IPS-18a (cell line): ENCODE measurements at regions not wholly inside any gene's neighbourhood (a gene's known extent, or its start where the extent isn't known, plus 50 kb on each side); places are given as distances from the start of the nearest gene placed in this dataset.

Experiments
- H3K27ac ChIP-seq: one replicate; pipeline ENCODE4 v1.5.1; 2013; ENCODE audit warnings: low read length
- H3K27me3 ChIP-seq: one replicate; pipeline ENCODE4 v1.6.1; 2013; ENCODE audit warnings: mild to moderate bottlenecking, low read length; ENCODE audit not compliant: control insufficient read depth, insufficient read depth
- H3K36me3 ChIP-seq: one replicate; pipeline ENCODE4 v1.6.1; 2013; ENCODE audit warnings: low read depth, low read length; ENCODE audit not compliant: control insufficient read depth
- H3K4me1 ChIP-seq: one replicate; pipeline ENCODE4 v1.6.1; 2013; ENCODE audit warnings: low read depth, low read length; ENCODE audit not compliant: control insufficient read depth
- H3K4me3 ChIP-seq: one replicate; pipeline ENCODE4 v1.5.1; 2013; ENCODE audit warnings: low read length
- H3K9ac ChIP-seq: one replicate; pipeline ENCODE4 v1.6.1; 2013; ENCODE audit warnings: mild to moderate bottlenecking, low read length, moderate library complexity
- H3K9me3 ChIP-seq: one replicate; pipeline ENCODE4 v1.6.1; 2013; ENCODE audit warnings: low read depth, low read length; ENCODE audit not compliant: control insufficient read depth

DNA sequence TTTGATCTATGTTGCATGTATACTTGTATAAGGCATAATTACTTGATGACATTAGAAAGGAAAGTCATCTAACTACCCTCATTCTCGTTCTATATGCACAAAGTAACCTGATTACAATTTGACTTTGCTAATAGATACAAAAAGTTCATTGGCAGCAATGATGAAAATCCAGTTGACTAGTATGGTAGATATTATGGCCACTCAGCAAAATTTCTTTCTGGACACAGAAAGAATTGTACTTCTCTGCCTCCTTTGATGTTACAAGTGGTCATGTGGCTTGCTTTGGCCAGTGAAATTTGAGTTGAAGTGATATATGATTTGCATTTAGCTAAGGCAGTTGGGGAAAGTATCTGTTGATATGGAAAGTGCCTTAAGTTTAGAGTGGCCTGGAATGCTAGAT is 723.7 kb upstream of the ARRDC3 start:
- Histone ChIP-seq H3K27ac (no peak overlapping the region), H3K36me3 (no peaks in the 10 kb centered on the region), H3K27me3 (no peaks in the 10 kb centered on the region), H3K4me3 (no peak overlapping the region), H3K9me3 (no peaks in the 10 kb centered on the region), H3K9ac (no peak overlapping the region), H3K4me1 (no peaks in the 10 kb centered on the region)

DNA sequence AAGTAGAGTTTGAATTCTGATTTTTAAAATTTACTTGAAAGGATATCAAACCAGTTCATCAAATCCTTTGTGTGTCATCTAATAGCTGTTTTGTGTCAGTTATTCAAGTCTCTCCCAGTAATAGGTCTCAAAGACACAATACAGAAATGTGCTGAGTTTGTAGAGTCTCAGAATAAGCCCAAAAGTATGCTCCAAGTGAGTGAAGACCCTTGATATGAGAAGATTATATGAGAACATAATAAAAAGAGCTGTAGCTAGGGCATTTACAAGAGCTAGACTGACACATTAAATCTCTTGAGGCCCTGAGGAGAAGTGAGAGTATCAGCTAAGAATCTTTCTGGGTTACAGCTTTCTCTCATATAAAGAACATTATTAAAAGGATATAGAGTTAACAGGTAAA is 721.0 kb upstream of the ARRDC3 start:
- Histone ChIP-seq H3K27ac (no peak overlapping the region), H3K4me3 (no peak overlapping the region), H3K27me3 (no peaks in the 10 kb centered on the region), H3K9ac (no peak overlapping the region), H3K4me1 (no peaks in the 10 kb centered on the region), H3K9me3 (no peaks in the 10 kb centered on the region), H3K36me3 (no peaks in the 10 kb centered on the region)

DNA sequence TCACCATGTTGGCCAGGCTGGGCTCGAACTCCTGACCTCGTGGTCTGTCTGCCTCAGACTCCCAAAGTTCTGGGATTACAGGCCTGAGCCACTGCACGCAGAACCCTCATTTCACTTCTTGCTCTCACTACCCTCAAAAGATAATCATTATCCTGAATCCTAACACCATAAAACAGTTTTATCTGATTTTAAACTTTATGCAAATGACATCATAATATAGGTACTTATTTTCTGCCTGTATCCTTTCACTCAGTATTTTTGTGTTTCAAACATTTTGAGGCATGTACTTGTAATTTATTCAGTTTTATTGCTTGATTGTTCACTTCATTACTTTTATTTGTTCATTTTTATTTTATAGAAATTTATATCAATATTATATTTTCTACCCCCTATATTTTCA is 719.2 kb upstream of the ARRDC3 start:
- Histone ChIP-seq H3K9ac (no peak overlapping the region), H3K27ac (no peak overlapping the region), H3K9me3 (no peaks in the 10 kb centered on the region), H3K4me1 (no peaks in the 10 kb centered on the region), H3K27me3 (no peaks in the 10 kb centered on the region), H3K4me3 (no peak overlapping the region), H3K36me3 (no peaks in the 10 kb centered on the region)

DNA sequence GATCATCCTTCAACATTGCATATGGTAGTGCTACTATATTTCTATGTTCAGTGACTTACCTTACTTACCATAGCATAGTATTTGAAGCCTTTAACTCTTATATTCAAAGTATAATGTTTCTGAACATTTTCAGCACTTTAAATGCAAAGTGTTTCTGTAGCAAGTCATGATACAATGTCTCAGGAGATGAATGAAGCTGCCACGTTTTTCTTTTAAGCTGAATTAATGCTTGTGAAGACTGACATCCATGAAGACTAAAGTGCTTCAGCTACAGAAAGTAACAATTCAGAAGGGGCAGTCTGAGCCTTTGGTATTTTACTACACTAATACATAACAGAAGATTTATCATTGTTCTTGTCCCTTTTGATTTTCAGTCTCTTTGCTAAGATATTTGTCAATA is 709.1 kb upstream of the ARRDC3 start:
- H3K4me3 ChIP-seq = no peak overlapping the region
- no peak overlapping the region for H3K9ac ChIP-seq
- no peaks in the 10 kb centered on the region for H3K27me3 ChIP-seq
- H3K9me3 ChIP-seq = no peaks in the 10 kb centered on the region
- no peaks in the 10 kb centered on the region for H3K36me3 ChIP-seq
- H3K27ac ChIP-seq = no peak overlapping the region
- no peaks in the 10 kb centered on the region for H3K4me1 ChIP-seq

DNA sequence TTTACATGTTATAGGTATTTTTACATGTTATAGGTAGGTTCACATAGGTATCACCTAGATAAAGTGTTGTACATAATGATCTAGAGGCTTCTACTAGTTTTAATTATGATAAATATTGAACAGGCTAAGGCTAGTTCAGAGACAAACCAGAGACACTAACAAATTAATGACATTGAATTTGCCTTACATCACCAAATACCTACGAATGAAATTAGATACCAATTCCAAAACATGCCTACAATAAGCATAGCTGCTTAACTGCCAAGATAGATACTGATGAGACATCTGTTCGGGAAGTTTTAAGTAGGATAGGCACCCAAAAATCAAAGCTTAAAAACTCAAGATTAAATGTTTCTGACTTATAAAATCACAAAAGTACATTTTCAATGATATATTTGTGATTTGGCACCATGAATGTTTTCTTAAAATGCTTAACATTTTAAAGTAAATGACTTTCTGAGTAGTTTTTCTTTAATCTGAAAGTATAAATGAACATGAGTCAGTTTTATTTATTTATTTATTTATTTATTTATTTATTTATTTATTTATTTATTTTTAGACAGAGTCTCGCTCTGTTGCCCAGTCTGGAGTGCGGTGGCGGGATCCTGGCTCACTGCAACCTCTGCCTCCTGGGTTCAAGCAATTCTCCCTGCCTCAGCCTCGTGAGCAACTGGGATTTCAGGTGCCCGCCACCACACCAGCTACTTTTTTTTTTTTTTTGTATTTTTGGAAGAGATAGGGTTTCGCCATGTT is 703.1 kb upstream of the ARRDC3 start:
- Histone ChIP-seq H3K9me3 (no peaks in the 10 kb centered on the region), H3K4me1 (no peaks in the 10 kb centered on the region), H3K36me3 (no peaks in the 10 kb centered on the region), H3K27ac (no peak overlapping the region), H3K9ac (no peak overlapping the region), H3K27me3 (no peaks in the 10 kb centered on the region), H3K4me3 (no peak overlapping the region)

DNA sequence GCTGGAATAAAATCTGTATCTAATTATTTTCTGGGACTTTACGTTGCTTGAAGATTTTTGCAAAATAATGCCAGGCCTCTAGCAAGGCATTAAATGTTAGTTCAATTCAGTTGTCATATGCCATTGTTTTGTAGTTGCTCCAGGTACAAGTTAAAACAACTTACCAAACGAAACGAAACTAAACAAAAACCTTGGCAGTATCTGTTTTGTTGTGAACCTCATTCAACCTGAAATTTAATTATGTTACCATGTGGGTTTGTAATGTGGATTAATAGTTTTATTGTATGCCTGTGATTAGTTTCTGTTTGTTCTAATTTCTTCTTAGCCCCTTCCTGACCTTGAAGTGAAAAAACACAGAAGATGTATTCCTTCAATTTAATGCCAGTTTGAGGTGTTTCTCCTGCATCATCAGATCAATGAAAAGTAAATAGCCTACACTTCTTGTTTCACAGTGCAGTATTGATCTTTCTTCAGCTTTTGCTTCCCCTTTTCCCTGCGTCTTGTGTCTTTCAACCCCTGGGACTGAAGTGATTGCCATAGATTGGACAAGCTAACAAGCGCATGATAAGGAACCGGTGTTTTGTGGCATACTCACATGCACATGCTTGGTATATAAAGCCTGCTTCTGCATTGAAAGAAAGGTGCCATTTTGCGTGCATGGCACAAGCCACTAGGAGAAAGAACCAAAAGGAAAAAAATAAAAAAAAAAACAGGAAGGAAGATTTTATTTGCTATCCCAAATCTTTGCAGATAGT is 699.0 kb upstream of the ARRDC3 start:
- Histone ChIP-seq H3K27ac (no peak overlapping the region), H3K27me3 (no peaks in the 10 kb centered on the region), H3K9me3 (no peaks in the 10 kb centered on the region), H3K4me3 (no peak overlapping the region), H3K9ac (no peak overlapping the region), H3K36me3 (no peaks in the 10 kb centered on the region), H3K4me1 (no peaks in the 10 kb centered on the region)

DNA sequence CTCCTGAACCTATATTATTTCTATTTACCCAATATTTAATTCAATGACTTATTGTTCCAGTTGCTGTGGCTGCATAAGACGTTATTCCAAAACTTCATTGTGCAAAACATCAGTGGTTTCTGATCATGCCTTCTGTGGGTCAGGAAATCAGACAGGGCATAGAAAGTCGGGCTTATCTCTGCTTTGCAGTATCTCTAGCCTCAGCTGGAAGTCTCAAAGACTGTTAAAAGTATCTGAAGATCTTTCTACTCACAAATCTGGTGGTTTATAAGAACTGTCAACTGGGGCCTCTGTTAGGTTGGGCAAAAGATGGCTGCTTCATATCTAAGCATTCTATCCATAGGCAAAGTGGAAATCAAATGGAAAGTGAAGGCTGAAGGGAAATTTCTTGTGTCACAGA is 687.7 kb upstream of the ARRDC3 start:
- no peak overlapping the region for H3K27ac ChIP-seq
- no peaks in the 10 kb centered on the region for H3K27me3 ChIP-seq
- no peak overlapping the region for H3K4me3 ChIP-seq
- H3K36me3 ChIP-seq = no peaks in the 10 kb centered on the region
- H3K9me3 ChIP-seq = peaks cover 14% of the 10 kb centered on the region
- no peaks in the 10 kb centered on the region for H3K4me1 ChIP-seq
- no peak overlapping the region for H3K9ac ChIP-seq

DNA sequence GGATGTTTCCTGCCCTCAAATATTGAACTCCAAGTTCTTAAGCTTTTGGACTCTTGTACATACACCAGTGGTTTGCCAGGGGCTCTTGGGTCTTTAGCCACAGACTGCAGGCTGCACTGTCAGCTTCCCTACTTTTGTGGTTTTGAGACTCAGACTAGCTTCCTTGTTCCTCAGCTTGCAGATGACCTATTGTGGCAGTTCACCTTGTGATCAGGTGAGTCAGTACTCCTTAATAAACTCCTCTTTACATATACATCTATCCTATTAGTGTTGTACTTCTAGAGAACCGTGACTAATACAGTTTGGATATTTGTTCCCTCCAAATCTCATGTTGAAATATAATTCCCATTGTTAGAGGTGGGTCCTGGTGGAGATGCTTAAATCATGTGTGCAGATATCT is 681.9 kb upstream of the ARRDC3 start:
- H3K27me3 ChIP-seq = no peaks in the 10 kb centered on the region
- H3K9ac ChIP-seq = no peak overlapping the region
- no peak overlapping the region for H3K4me3 ChIP-seq
- no peak overlapping the region for H3K27ac ChIP-seq
- no peaks in the 10 kb centered on the region for H3K4me1 ChIP-seq
- peaks cover 22% of the 10 kb centered on the region for H3K9me3 ChIP-seq
- no peaks in the 10 kb centered on the region for H3K36me3 ChIP-seq

DNA sequence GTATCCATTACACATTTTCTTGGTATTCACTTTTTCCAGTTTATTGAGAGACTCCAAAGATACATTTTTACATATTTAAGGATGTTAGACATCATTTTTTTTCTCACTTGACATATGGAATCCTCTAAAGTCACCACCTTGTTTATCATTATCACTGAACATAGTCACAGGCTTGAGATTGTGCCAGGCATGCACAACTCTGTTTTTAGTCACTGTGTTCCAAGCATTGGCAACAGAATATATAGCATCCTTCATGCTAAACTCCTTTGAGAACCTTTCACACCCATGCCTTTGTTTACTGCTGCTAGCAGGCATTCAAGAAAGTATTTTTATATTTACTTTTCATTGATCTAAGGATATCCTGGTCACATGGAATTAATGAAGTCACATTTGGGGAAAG is 668.6 kb upstream of the ARRDC3 start:
- H3K27me3 ChIP-seq = no peaks in the 10 kb centered on the region
- no peaks in the 10 kb centered on the region for H3K36me3 ChIP-seq

DNA sequence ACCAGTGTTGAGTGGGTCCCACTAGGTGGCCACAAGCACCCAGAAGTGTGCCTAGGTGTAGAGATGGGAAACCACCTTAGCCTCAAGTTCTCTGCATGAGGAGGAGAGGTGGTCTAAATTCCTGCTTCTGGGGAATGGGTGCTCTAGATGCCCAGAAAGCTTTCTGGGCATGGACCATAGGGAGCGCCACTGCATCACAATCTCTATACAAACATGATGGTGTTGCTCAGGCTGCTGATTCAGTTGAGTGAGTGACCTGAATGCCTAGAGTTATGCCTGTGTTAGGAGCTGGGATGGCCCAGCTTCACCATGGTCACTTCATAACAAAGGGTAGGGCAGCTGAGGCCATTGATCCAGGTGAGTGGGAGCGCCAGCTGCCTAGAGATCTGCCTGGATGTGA is 667.9 kb upstream of the ARRDC3 start:
- Histone ChIP-seq H3K4me1 (no peaks in the 10 kb centered on the region), H3K4me3 (no peak overlapping the region), H3K27ac (no peak overlapping the region), H3K9ac (no peak overlapping the region), H3K27me3 (no peaks in the 10 kb centered on the region), H3K9me3 (no peaks in the 10 kb centered on the region), H3K36me3 (no peaks in the 10 kb centered on the region)

More for the DNA sequence above, 668.6 kb upstream of the ARRDC3 start:
- Histone ChIP-seq H3K27ac (no peak overlapping the region), H3K9ac (no peak overlapping the region), H3K9me3 (no peaks in the 10 kb centered on the region), H3K4me1 (no peaks in the 10 kb centered on the region), H3K4me3 (no peak overlapping the region)

GRCh38 chr5:92041911-92042660 is 659.0 kb upstream of the ARRDC3 start:
- Histone ChIP-seq H3K27me3 (no peaks in the 10 kb centered on the region), H3K9me3 (no peaks in the 10 kb centered on the region), H3K27ac (no peak overlapping the region), H3K4me3 (no peak overlapping the region), H3K36me3 (no peaks in the 10 kb centered on the region), H3K4me1 (no peaks in the 10 kb centered on the region), H3K9ac (no peak overlapping the region)
